ENCODE measurements at regions not wholly inside any gene's neighbourhood (a gene's known extent, or its start where the extent isn't known, plus 50 kb on each side); places are given as distances from the start of the nearest gene placed in this dataset.

DNA sequence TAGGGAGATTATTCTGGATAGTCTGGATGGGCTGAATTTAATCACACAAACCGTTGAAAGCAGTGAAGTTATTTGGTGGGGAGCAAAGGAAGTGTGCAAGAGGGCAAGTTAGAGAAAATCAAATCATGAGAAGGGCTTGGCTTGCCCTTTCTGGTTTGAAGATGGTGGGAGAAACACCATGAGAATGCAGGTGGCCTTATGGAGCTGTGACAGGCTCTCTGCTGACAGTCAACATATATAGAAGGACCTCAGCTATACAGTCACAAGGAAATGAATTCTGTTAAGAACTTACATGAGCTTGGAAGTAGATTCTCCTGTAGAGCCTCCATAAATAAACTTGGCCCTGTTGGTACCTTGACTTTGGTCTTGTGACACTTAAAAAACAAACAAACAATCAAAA, 72.3 kb downstream of the GMNC start:
- TF ChIP-seq, protein P1, sequence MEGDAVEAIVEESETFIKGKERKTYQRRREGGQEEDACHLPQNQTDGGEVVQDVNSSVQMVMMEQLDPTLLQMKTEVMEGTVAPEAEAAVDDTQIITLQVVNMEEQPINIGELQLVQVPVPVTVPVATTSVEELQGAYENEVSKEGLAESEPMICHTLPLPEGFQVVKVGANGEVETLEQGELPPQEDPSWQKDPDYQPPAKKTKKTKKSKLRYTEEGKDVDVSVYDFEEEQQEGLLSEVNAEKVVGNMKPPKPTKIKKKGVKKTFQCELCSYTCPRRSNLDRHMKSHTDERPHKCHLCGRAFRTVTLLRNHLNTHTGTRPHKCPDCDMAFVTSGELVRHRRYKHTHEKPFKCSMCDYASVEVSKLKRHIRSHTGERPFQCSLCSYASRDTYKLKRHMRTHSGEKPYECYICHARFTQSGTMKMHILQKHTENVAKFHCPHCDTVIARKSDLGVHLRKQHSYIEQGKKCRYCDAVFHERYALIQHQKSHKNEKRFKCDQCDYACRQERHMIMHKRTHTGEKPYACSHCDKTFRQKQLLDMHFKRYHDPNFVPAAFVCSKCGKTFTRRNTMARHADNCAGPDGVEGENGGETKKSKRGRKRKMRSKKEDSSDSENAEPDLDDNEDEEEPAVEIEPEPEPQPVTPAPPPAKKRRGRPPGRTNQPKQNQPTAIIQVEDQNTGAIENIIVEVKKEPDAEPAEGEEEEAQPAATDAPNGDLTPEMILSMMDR (IDR thresholded peaks at IDR 0.05; ENCODE audit: insufficient read depth, low read depth, low read length, missing control alignments) = no peak
- DNase-seq (ENCODE audit: low read depth) = no peak
- no peak overlapping the region for H3K4me3 ChIP-seq (ENCODE audit: low read depth, low read length)

DNA sequence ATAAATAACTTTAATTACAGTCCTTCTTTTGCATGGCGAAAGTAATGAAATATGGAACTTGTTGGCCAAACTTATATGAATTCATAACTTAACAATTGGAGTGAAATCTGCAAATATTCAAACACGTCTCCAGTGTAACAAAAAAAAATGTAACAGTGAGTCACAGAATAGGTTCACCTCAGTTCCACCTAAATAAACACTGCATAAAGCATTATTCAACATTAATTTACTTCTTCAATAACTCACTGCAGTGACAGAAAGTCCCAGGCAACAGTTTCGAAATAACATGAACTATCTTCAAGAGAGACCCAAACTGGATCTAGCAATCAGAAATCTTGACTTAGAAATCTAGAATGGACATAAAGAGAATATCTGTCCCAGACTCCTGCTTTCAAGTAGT, 75.6 kb downstream of the GMNC start:
- no peak overlapping the region for H3K4me3 ChIP-seq (ENCODE audit: low read depth, low read length)
- no peak for DNase-seq (ENCODE audit: low read depth)
- TF ChIP-seq, protein P1 (IDR thresholded peaks at IDR 0.05; ENCODE audit: insufficient read depth, low read depth, low read length, missing control alignments) = no peak

DNA sequence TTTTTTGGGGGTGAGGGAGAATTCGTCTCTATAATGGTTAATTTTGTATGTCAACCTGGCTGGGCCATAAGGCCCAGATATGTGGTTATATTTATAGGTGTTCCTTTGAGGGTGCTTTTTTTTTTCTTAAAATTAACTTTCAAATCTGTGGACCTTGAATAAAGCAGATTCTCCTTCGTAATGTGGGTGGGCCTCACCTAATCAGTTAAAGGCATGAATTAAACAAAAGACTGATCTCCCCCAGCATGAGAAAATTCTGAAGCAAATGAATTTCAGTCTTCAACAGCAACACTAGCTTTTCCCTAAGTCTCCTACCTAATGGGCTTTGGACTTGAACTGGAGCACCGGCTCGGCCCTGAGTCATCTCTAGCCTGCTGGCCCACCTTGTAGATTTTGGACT, 77.4 kb downstream of the GMNC start:
- no peak overlapping the region for H3K4me3 ChIP-seq (ENCODE audit: low read depth, low read length)
- TF ChIP-seq, protein P1 (IDR thresholded peaks at IDR 0.05; ENCODE audit: insufficient read depth, low read depth, low read length, missing control alignments) = no peak
- DNase-seq (ENCODE audit: low read depth) = no peak

DNA sequence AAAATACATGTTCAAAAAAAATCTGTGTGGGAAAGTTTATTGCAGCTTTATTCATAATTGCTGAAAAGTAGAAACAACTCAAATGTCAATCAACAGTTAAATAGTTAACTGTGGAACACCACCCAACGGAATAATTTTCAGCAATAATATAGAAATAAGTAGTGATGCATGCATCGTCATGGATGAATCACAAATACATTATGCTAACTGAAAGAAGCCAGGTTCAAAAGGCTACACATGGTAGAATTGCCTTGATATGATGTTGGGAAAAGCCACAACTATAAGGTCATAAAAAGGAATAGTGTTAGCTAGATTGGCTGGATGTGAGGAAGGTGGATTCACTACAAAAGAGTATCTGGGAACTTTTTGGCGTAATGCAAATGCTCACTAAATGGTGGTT, 82.0 kb downstream of the GMNC start:
- no peak for DNase-seq (ENCODE audit: low read depth)
- TF ChIP-seq, protein P1 (IDR thresholded peaks at IDR 0.05; ENCODE audit: insufficient read depth, low read depth, low read length, missing control alignments) = no peak
- no peak overlapping the region for H3K4me3 ChIP-seq (ENCODE audit: low read depth, low read length)

DNA sequence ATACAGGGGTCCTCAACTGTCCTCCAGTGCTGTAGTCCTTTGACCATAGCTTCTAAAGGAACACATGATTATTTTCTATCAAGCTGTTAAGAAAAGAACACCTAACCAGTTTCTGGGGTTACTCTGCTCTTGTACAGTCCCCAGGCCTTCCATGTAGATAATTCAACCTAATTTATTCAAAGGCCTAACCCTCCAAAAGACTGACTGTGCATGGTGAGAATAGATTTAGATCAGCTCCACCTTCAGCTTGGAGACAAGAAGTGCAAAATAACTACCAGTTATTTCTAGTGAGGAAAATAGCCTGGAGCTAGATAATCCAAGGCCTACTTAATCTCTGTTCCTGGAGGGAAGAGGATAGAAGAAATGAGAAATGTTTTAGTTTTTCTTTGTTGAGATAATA, 87.9 kb downstream of the GMNC start:
- DNase-seq (ENCODE audit: low read depth) = no peak
- no peak overlapping the region for H3K4me3 ChIP-seq (ENCODE audit: low read depth, low read length)
- TF ChIP-seq, protein P1 (IDR thresholded peaks at IDR 0.05; ENCODE audit: insufficient read depth, low read depth, low read length, missing control alignments) = no peak

DNA sequence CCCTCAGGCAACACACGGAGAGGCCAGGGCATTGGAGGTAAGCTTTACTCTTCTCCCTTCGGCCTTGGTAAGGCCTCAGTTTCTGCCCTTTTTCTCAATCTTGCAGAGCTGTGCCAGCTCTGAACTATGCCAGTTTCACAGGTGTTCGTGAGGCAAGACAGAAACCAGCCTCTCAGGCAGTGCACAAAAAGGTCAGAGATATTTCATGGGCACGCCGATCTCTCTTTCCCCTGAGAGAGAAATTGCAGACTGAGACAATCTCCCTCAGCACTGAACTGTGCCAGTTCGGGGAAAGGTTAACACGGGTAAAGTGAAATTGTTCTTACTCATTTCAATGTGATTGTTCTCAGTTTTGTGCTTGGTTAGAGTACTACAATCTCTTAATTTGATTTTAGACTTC, 88.5 kb downstream of the GMNC start:
- no peak overlapping the region for H3K4me3 ChIP-seq (ENCODE audit: low read depth, low read length)
- TF ChIP-seq, protein P1 (IDR thresholded peaks at IDR 0.05; ENCODE audit: insufficient read depth, low read depth, low read length, missing control alignments) = no peak
- DNase-seq (ENCODE audit: low read depth) = no peak

DNA sequence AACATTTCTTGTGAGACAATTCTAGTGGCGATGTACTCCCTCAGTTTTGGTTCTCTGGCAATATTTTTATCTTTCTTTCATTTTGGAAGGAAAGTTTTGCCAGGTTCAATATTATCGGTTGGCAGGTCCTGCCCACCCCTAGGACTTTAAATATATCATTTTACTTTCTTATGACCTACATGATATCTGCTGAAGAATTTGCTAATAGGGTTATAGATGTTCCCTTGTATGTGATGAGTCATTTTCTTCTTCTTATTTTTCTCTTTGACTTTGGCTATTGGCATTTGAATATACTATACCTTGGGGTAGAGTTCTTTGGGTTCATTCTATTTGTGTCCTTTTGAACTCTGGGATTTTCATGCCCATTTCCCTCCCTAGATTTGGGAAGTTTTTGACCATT, 89.7 kb downstream of the GMNC start:
- no peak for DNase-seq (ENCODE audit: low read depth)
- TF ChIP-seq, protein P1 (IDR thresholded peaks at IDR 0.05; ENCODE audit: insufficient read depth, low read depth, low read length, missing control alignments) = no peak
- H3K4me3 ChIP-seq (ENCODE audit: low read depth, low read length) = no peak overlapping the region
